HG02870 (cell line): ENCODE measurements at regions not wholly inside any gene's neighbourhood (a gene's known extent, or its start where the extent isn't known, plus 50 kb on each side); places are given as distances from the start of the nearest gene placed in this dataset.
A peak's percentile ranks its signal among the peaks of the same experiment; 100 is the strongest.

Experiments used
- ATAC-seq: cut with Tn5 transposase; IDR thresholded peaks from one replicate; pipeline ENCODE4 v1.9.1; 2021; ENCODE audit warnings: mild to moderate bottlenecking, moderate library complexity; ENCODE audit not compliant: unreplicated experiment

DNA sequence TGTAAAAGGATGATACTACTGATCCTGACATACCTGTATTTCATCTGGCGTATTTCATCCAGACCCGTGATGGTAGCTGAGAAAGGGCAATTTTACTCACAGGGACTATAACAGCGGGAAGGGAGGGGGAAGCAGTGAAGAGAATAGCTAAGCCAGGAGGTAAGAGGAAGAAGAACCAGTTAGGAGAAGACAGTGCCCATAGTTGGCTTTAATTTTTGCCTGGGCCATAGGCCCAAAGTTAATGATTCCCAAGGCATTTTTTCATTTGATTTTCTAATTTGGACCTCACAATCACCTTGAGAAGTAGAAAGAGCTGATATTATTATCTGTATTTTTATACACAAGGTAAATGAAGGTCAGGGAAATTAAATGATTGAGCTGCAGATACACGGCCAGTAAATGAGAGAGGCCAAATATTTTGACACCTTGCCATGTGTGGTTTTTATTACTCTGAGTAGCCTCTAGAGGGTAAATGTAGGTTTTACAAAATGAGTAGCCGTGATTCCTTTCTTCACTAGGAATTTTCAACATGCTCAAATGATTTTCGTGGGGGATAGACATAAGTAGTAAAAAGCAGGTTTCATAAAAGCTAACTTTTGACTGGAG is 382.2 kb downstream of the FUT8 start:
- no peak for ATAC-seq

DNA sequence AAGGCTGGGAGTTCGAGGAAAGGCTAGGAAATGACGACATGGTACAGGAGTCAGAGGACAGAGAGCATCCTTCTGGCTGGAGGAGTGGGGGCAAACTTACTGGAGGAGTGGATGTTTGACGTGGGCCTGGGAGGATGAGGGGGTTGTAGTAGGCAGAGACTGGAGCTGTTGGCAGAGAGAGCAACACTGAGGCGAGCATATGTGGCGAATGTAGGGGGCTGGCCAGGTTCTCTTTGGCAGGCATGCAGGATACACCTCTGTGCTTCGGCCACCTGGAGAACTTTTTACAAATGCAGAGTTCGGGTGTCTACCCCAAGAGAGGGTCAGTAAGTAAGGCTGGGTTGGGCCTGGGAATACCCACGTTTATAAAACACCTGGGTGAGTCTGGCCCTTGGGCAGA is 385.7 kb downstream of the FUT8 start:
- ATAC-seq = no peak

DNA sequence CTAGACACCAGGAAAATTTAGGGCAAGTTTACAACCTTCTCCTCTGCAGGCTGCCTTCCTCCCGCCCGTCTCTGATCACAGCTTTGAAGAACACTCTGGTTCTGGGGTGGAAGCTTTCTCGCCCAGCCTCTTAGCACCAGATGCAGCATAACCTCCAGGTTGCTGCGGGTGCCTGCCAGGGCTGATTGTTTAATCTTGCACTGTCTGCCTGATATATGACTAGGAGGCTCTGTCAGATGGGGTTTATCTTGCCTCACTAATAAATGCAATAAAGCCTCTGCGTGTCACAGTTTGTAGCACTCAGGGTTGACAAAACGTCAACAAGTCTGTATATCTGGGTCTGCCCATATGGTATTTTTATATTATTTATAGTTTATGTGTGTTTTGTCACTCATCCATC is 388.2 kb downstream of the FUT8 start:
- ATAC-seq = no peak

DNA sequence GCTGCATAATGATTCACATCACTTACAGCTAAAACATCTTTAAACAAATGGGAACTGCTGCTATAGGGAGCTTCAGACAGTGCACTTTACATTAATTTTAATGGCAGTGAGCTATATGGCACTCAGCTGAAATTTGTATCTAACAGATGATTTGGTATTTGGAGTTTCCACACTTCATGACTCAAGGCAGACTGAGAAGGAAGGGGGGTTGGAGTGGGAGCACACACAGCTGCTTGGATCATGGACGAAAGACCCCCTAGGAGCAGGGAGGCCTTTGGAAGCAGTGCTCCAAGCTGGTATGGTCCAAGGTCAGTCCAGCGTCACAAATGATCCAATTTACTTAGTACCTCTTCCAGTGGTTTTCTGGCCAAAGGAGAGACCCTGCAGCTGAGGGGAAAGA is 389.7 kb downstream of the FUT8 start:
- no peak for ATAC-seq

DNA sequence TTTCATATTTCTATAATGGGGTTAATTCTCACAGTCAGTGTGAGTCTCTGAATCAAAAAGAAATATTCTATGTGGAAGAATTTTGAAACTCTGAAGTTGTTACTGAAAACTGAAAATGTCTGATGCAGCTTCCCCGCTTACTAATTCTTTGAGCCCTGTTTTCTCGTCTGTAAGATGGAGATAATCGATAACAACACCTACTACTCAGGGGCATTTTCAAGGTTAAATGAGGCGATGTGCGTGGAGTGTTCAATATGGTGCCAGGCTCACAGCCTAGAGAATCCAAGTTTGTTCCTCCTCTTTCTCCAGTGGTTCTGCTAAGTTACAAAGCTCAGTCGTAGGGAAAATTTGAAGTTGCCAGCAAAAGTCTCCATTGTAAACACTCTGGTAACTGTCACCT is 391.4 kb downstream of the FUT8 start:
- ATAC-seq = no peak

DNA sequence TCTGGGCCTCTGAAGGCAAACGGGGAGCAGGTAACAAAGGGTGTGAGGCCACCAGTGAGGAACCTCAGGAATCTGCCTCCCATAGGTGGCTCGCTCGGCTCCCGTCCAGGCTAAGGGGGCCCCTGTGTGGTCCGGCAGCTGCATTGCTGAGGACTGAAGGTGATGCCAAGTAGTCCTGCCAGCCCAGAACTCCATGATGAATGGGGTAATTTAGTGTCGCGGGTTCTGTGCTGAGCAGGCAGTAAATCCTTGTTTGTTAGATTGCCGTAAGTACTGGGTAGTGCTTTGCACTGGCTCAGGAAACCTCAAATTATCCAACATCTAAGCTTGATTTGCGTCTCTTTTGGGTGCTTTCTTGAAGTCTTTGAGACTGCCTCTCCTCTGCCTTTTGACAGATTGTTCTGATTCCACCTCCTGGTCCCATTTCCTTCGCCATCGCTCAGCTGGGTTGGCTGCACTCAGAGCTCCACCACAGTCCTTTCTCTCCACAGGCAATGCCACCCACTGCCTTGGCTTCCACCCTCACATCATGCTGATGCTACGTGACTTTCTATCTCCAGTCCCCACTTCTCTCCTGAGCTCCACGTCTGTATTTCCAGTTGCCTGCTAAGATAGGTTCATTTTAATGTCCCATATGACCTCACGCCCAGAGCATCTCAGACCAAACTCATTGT is 392.0 kb downstream of the FUT8 start:
- ATAC-seq = no peak

DNA sequence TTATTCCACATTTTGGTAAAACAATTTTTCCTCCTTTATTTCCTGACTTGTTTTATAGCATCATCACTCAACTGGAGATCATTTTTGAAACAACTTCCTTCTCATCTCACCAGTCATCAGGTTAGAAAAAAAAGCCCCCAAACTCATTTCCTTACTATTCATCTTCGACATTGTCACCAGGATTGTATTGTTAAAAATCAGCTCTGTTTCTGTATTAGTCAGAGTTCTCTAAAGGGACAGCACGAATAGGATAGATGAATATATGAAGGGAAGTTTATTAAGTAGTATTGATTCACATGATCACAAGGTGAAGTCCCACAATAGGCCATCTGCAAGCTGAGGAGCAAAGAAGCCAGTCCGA is 392.6 kb downstream of the FUT8 start:
- no peak for ATAC-seq

DNA sequence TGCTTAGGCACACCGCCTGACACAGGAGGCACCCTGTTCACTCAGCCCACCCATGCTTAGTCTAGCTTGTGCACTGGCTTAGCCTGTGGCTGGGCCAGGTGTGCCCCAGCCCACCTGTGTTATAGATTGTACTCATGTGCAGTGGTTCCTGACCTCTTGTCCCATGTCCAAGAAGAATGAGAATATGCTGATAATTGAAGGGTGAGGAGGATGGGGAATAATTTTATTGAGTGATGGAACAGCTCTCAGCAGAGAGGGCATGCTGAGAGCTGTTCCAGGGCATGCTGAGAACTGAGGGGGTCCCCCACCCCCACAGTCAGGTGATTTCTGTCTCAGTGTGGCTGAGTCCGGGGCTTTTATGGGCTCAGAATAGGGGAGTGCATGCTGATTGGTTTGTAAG is 395.9 kb downstream of the FUT8 start:
- no peak for ATAC-seq

DNA sequence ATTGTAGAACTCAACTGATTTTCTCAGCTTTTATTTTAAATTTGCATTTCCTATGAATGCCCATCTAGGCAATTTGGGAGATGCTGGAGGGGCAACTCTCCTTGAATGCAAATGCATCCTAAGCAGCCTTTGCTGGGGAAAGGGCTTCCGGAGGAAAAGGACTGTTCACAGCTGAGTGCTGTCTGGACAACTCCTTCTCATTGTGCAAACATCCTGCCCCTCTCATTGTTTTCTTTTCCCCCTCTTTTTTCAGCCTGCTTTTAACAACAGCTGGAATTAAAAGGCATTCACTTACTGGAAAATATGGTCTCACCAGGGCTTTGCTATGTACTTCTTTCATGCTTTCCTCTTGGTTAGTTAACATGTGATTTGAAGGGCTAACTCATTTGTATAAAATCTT is 397.8 kb downstream of the FUT8 start:
- ATAC-seq = no peak

DNA sequence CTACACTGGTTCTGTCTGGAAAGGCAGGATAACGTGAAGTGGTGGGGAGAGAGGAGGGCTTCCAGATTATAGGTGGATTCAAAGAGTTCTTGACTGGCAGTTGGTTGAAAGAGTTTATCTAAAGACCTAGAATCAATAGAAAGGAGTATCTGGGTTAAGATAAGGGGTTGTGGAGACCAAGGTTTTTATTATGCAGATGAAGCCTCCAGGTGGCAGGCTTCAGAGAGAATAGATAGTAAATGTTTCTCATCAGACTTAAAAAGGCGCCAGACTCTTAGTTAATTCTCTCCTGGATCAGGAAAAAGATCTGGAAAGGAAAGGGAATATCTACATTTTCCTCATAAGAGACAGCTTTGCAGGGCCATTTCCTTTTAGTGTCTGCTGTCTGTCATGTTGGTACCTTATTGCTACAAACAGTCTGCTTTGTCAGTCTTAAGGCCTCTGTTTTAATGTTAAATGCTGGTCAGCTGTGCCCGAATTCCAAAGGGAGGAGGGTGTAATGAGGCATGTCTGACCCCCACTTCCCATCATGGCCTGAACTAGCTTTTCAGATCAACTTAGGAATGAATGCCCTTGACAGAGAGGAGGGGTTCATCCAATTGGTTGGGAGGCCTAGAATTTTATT is 401.3 kb downstream of the FUT8 start:
- no peak for ATAC-seq

DNA sequence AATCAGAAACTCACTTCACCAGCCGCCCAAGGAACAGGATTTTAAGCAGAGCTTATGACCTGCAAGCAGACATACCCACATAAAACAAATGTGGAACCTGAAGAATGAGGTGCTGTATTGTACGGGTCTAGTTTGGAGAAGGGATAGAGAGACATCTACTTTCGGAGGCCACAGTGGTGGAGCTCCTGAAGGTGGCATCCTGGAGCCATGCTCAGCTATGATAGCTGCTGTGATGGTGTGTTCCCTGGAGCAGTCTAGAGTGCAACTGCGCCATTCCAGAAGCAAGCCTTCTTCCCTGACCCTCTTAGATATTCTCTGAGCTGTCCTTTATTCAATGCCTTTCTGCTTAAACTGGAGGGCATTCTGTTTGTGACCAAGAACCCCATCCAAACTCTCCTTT is 402.6 kb downstream of the FUT8 start:
- no peak for ATAC-seq

DNA sequence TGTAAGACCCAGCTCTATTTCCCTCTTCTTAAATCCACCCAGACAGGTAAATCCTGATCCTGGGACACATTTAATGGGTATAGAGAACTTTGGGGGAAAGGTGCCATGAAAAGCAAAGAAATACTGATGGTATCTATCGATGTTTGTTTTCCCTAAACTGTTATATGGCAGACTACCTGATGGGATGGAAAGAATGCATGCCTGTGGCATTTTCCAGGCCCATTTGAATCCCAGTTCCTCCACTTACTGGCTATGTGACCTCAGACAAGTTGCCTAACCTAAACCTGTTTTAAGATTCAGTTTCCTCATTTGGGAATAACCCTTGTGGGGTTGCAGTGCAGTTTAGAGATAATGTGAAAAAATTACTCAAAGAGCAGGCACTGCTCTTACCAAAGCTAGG is 404.5 kb downstream of the FUT8 start:
- no peak for ATAC-seq

DNA sequence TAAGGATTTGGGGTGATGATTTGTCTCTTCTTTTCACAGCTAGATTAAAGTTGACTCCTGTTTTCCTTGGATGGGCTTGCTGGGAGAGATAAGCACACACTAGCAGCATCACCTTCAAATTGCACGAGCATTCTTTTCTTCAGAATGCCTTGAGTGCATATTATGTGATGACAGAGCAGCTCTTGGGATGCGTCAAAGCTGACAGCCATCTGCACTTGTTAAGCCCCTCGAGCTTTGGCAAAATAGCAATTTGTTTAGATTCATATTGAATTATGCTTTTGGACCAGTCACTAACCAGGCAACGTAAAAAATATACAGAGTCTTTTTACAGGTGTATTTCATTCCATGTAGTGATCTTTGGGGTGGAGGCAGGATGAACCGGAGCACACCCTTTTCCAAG is 407.0 kb downstream of the FUT8 start:
- no peak for ATAC-seq

DNA sequence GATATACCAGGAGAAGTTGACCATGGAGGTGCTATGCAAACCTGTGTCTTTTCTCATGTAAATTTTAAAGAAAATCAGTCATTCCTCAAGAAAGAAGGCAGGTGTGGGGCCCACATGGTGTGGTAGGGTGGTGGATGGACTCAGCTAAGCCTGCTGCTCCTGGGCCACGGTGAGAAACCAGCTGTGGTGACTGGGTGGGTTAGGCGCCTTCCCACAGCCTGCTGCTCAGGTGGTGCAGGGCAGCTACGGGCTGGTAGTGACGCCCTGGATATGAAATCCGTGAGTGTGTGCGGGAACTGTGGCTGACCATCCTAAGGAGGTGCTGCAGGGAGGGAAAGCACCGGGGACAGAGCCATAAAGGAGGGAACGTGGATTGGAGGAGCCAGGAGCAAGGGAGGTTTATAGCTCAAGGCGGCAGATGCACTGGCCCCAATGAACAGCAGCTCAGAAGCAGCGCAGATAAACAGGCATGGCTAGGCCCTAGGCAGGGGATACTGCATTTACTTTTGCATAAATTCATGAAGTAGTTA is 408.8 kb downstream of the FUT8 start:
- no peak for ATAC-seq

DNA sequence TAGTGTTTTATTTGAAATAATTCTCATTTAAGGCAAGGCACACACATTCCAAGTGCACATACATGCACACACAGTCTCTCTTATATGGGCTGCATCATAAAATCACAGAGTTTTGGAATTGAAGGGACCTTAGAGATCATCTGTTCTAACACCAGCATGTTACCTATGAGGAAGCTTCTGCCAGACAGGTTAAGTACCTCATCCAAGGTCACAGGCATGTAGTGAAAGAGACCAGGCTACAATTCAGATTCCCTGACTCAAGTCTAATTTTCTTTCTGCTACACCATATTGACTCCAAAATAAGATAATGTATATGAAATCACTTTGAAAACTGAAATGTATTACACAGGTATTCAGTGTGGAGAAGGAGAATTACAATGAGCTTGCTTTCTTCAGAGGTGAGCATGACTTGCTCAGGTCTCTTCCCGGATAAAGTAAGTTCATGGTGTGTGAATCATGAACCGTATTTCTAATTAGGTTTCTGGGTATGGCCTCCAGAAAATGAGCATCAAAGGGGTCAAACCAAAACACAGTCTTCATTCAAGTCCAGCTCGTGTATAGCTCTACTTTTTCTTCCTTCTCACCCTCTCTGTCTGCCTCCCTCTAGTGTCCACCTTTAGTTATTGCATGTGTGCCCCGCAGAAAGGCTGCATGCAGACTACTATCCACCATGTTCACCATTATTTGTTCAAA is 411.9 kb downstream of the FUT8 start:
- ATAC-seq = peak; percentile 76

DNA sequence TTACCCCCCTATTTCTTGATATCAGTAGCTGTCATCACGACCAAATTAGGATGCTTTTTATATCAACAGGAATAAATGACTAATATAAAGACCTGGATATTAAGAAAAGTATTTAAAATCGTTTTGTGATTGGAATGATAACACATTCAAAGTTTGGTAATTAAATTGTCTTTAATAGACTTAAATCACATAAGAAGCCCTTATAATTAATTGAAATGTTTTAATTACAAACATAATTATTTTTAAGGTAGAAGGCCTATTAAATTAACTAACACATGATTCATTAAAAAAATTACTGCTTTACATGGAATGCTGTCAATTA is 412.4 kb downstream of the FUT8 start:
- no peak for ATAC-seq

DNA sequence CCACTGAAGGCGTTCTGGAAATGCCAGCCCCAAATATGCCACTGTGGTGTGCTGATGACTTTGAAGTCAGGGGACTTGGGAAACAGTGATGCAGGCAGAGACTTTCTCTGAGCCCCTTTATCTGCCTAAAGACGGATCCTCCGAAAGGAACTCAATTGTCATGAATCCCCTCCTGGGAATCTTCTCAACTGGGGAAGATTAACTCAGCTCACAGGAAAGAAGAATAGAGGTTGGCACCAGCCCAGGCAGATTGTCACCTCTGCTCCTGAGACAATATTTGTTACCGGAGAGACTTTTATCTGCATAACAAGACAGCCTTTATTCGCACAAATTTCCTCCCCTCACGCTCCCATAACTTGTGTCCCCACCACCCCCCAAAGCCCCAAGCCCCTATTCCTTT is 414.4 kb downstream of the FUT8 start:
- ATAC-seq = no peak

DNA sequence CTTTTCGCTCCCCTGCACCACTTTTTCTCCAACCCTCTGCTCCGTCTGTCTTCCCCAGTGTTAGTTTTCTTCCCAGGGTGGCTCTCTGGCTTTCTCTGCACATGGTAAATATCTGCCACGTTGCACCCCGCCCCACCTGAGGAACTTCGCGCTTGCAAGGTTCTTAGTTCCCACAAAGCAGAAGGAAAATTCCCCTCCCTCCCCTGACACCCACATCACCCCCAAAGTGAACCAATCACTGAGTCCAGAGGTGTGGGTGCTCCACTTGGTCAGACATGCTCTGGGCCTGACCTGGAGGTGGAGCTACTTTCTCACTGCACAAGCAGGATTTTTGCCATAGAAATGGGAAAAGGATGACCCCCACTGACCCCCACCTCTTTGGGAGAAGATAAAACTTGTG is 415.0 kb downstream of the FUT8 start:
- ATAC-seq = no peak

DNA sequence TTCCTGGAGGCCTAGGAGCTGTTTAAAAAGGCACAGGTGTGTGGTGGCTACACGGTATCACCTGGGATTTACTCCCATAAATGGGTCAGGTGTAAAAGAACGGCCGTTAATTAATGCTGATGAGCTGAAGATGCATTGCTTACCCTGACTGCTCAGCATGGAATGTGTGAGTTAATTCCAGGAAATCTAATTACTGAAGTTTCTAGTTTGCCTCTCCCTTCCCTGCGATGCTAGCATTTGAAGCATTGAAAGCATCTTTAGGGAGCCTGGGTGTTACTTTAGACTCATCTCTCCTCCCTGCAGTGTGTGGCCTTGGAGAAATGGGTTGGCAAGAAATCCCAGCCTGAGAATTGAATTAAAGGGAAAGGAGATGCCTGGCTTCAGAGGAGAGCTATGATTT is 415.9 kb downstream of the FUT8 start:
- no peak for ATAC-seq

DNA sequence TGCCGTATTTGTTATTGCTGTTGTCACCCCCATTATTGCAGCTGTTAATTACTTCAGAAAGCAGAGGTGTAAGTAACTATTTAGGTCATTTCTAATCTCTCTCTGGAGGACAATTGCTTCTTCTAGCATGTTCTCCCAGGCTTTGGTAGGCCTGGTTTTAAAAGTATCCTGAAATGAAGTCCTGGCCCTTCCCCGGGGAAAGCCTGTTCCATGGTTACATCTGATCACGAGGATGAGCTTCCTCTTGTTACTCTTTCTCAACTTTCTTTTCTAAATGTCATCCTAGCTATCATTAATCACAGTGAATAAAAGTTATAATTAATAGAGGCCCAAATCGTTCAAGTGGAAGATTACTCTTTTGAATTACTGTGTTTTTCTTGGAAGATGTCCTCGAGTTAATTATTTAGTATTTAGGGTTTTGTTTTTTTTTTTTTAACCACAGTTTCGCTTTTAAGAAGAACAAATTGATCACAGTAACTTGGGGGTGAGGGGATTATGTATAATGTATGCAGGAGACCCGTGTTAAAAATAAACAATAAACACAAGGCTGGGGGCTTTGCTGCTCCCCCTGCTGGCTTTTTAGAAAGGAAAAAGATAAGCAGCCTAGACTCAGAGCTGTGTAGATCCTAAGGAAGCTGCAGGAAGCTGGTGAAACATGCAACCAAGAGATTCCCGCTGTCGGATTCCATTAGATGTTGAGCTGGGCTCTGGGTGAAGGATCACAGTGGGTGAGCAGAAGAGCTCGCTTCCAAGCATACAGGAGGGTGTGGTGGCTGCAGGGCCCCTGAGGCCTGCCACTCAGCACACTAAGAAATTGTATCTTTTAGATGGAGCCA is 420.1 kb downstream of the FUT8 start:
- ATAC-seq = no peak

DNA sequence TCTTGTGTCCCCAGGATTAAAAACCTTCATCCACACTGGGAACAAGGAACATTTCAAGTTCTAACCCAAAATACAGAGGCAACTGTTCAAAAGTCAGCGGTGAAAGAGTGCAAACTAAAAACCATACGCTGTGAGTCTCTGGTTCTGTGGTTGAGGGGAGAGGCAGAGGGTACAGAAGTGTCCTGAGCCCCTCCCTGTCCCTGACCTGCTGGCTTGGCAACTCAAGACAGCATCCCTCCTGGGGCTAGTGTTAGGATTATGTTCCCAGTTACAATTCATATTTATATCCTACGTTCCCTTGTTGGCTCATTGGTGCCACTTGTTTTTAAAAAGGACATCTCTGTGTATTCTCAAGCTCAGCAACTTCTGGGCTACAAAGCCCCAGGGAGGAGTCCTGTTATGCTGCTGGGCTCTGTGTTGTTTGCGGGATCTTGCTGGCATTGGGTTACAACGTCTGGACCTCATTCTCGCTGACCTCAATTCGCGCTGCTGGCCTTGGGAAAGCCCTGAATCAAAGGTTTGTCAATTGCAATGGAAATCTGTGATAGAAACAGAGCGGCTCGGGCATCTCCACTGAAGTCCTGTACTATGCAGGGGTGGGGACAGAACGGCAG is 420.8 kb downstream of the FUT8 start:
- no peak for ATAC-seq
